Mesothelial cell of epicardium (in vitro differentiated cells): ENCODE measurements at regions not wholly inside any gene's neighbourhood (a gene's known extent, or its start where the extent isn't known, plus 50 kb on each side); places are given as distances from the start of the nearest gene placed in this dataset.

Experiments
- DNase-seq, 2 experiments: peaks; one replicate each; pipeline ENCODE4 v3.0.0; 2021; ENCODE audit warnings: low spot score in 2 of 2; ENCODE audit not compliant: unreplicated experiment in 2 of 2
- H3K27ac Mint-ChIP-seq: 2 replicates; pipeline ENCODE4 v1.8.0; 2021; ENCODE audit warnings: mixed read lengths
- H3K27me3 Mint-ChIP-seq: 2 replicates; pipeline ENCODE4 v1.8.0; 2021; ENCODE audit warnings: low read depth, mixed read lengths
- H3K36me3 Mint-ChIP-seq: 2 replicates; pipeline ENCODE4 v1.8.0; 2021; ENCODE audit warnings: mixed read lengths
- H3K4me1 Mint-ChIP-seq: 2 replicates; pipeline ENCODE4 v1.8.0; 2021; ENCODE audit warnings: mixed read lengths
- H3K4me3 Mint-ChIP-seq: 2 replicates; pipeline ENCODE4 v1.8.0; 2021; ENCODE audit warnings: mild to moderate bottlenecking, moderate library complexity, mixed read lengths
- H3K9me3 Mint-ChIP-seq: 2 replicates; pipeline ENCODE4 v1.8.0; 2021; ENCODE audit warnings: mixed read lengths
- TF ChIP-seq, protein P1 (sequence below): fragments of 200-600 bp; sonication (generic); IDR thresholded peaks from one replicate; pipeline ENCODE4 v1.5.0; 2021; ENCODE audit warnings: antibody characterized with exemption; ENCODE audit not compliant: unreplicated experiment

DNA sequence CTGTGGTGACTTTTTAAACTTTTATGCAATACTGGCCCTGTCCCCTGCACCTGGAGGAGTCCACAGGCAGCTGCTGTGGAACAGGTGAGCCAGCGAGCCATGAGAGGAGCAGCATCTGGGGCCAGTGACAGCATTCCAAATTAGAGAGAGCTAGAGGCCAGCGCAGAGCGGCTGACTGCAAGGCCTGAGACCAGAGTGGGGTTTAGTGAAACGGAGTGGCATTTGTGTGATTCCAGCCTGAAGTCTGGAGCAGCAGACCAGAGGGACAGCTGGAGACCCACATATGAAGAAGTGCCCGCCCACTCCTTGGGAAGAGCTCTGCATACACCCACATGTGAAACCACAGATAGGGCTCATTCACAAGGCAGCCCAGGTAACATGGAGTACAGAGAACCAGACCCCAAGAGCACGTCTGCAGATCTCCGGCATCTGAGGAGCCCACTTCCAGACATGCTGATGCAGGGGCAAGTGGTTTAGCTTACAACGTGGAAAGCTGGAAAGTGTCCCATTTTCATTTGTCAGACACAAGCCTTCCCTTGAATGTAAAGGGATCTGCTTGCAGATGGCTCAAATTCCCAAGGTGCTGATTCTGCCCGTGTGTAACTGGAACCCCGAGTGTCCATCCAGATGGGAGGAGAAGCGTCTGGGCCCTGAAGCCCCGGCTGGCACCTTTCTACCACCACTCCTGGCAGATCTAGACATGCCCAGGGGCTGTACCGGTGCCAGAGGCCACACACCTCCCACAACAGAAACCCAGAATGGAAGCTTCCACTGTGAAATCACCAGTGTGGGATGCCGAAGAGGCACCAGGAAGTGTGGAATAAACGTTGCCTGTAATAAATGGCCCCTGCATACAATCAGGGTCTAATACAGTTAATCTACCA is 256.0 kb upstream of the TCERG1L start:
- H3K27ac Mint-ChIP-seq: no peak overlapping the region
- H3K4me1 Mint-ChIP-seq: no peaks in the 10 kb centered on the region
- peaks cover 33% of the 10 kb centered on the region for H3K27me3 Mint-ChIP-seq
- H3K4me3 Mint-ChIP-seq: no peak overlapping the region
- TF ChIP-seq, protein P1, sequence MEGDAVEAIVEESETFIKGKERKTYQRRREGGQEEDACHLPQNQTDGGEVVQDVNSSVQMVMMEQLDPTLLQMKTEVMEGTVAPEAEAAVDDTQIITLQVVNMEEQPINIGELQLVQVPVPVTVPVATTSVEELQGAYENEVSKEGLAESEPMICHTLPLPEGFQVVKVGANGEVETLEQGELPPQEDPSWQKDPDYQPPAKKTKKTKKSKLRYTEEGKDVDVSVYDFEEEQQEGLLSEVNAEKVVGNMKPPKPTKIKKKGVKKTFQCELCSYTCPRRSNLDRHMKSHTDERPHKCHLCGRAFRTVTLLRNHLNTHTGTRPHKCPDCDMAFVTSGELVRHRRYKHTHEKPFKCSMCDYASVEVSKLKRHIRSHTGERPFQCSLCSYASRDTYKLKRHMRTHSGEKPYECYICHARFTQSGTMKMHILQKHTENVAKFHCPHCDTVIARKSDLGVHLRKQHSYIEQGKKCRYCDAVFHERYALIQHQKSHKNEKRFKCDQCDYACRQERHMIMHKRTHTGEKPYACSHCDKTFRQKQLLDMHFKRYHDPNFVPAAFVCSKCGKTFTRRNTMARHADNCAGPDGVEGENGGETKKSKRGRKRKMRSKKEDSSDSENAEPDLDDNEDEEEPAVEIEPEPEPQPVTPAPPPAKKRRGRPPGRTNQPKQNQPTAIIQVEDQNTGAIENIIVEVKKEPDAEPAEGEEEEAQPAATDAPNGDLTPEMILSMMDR: no peak
- peaks cover 15% of the 10 kb centered on the region for H3K9me3 Mint-ChIP-seq
- no peaks in the 10 kb centered on the region for H3K36me3 Mint-ChIP-seq
- no peak for DNase-seq

DNA sequence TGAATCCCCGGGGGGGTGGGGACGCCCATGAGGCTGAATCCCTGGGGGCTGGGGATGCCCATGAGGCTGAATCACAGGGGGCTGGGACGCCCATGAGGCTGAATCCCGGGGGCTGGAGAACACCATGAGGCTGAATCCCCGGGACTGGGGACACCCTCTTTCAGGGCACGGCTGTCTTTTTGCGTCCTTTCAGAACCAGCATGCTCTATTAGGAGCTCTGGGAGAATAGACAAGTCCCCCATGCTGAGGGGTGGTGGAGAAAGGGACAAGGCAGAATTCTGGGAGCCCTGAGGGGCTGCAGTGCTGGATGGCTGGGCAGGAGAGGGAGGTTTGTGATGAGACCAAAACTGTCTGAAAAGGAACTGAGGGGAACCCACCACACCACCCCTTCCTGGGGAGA is 257.3 kb upstream of the TCERG1L start:
- H3K4me3 Mint-ChIP-seq: no peak overlapping the region
- no peak for DNase-seq
- H3K9me3 Mint-ChIP-seq: peaks cover 15% of the 10 kb centered on the region
- TF ChIP-seq, protein P1: no peak
- H3K27ac Mint-ChIP-seq: no peak overlapping the region
- H3K27me3 Mint-ChIP-seq: peaks cover 28% of the 10 kb centered on the region
- H3K4me1 Mint-ChIP-seq: no peaks in the 10 kb centered on the region
- no peaks in the 10 kb centered on the region for H3K36me3 Mint-ChIP-seq

DNA sequence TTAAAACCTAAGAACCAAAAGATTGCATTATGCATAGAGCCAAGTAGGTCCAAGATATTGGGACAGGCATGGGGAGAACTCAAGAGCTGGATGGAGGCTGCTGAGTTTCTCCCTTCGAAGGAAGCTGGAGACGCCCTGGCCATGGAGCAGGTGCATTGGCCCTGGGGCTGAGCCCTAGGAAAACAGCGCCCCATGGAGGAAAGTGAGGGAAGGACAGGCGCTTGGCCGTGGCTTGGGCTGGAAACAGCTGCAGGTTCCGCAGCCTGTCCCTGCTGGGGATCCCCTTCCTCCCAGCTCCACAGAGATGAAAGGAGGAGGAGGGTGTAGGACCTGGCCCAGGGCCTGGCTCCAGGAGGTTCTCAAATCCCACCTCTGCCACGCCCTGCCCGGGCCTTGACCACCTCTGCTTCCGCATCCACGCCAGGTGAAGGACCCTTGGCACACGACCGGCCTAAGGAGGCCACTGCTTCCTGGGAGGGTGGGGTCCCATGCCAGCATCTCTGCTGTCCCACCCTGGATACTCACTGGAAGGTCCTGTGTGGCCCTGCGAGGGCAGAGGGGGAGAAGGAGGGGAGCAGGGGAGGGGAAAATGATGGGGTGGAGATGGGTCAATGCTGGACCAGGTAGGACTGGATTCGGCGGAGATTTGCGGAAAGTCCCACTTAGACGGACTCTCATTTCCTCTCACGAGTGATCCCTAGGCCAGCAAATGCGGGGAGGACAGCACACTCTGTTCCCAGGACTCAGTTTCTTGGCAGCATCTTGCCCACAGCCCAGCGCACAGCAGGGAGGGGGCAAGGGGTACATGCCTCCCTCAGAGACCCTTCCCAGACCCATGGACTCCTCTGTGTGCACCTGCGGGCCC is 258.6 kb upstream of the TCERG1L start:
- Mint-ChIP-seq H3K27ac (no peak overlapping the region), H3K4me1 (no peaks in the 10 kb centered on the region), H3K4me3 (no peak overlapping the region), H3K9me3 (peaks cover 9% of the 10 kb centered on the region), H3K36me3 (no peaks in the 10 kb centered on the region), H3K27me3 (peaks cover 30% of the 10 kb centered on the region)
- no peak for DNase-seq
- TF ChIP-seq, protein P1: peak; percentile 31

DNA sequence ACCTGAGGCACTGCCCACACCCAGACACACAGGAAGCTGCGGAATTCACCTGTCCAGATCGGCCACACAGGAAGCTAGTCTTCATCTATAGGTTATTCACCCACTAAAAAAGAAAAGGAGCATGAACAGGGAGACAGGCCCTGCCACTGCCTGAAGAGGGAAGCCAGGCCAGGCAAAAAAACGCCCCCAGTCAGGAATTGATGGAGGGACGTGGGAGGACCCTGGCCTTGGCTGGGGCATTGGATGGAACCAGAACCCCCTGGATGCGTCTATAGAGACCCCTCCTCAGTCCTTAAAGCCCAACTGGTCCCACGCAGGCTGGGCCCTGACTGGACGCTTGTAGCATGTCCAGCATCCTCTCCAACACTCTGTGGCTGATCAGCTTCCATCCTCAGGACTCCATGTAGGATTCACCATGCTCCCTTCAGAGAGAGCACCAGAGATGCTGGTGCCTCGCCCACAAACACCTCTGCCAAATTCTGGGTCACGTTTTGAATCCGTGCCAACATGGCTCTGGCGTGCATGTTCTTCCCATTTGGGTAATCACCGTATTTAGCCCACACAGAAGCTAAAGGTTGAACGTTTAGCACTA is 259.3 kb upstream of the TCERG1L start:
- TF ChIP-seq, protein P1: no peak
- Mint-ChIP-seq H3K4me1 (no peaks in the 10 kb centered on the region), H3K9me3 (peaks cover 4% of the 10 kb centered on the region), H3K27me3 (peaks cover 33% of the 10 kb centered on the region), H3K4me3 (no peak overlapping the region), H3K36me3 (no peaks in the 10 kb centered on the region), H3K27ac (no peak overlapping the region)
- no peak for DNase-seq

DNA sequence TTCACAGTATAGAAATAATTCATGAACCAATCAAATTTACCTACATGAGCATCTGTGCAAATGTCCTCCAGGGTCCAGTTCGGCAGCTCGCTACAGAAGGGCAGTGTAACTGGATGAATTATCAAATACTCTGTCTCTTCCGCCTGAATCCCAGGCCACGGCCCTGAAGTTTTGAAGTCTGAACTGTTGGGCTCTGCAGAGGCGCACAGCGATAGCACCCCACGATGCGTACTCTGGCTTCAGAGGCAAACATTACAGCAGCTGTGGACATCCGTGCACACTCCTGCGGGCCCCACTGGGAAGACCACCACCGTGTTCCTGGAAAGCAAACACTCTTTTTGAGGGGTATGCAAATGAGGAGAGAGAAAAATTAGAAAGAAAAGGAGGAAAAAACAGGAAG is 259.8 kb upstream of the TCERG1L start:
- no peaks in the 10 kb centered on the region for H3K4me1 Mint-ChIP-seq
- no peaks in the 10 kb centered on the region for H3K36me3 Mint-ChIP-seq
- TF ChIP-seq, protein P1: no peak
- DNase-seq: no peak
- H3K27me3 Mint-ChIP-seq: peaks cover 31% of the 10 kb centered on the region
- H3K27ac Mint-ChIP-seq: no peak overlapping the region
- H3K4me3 Mint-ChIP-seq: no peak overlapping the region
- H3K9me3 Mint-ChIP-seq: no peaks in the 10 kb centered on the region
